LHCN-M2 (cell line): ENCODE measurements at regions not wholly inside any gene's neighbourhood (a gene's known extent, or its start where the extent isn't known, plus 50 kb on each side); places are given as distances from the start of the nearest gene placed in this dataset.

Source experiments
- DNase-seq: peaks from one replicate; pipeline ENCODE4 v3.0.0-alpha.2; 2012; ENCODE audit warnings: low read depth

- peak; percentile 67 for DNase-seq
These were observed 100.1 kb upstream of the COL21A1 start for GRCh38 chr6:56347526-56347925.

GRCh38 chr6:56346958-56347357 is 99.6 kb upstream of the COL21A1 start:
- DNase-seq = no peak

GRCh38 chr6:56345376-56345995 is 98.1 kb upstream of the COL21A1 start:
- DNase-seq = no peak

GRCh38 chr6:56343295-56343694 is 95.9 kb upstream of the COL21A1 start:
- DNase-seq = no peak

GRCh38 chr6:56339524-56339923 is 92.1 kb upstream of the COL21A1 start:
- DNase-seq = no peak

GRCh38 chr6:56335726-56336125 is 88.3 kb upstream of the COL21A1 start:
- peak; percentile 94 for DNase-seq

- DNase-seq = peak; percentile 81
These were observed 87.6 kb upstream of the COL21A1 start for GRCh38 chr6:56334937-56335336.

GRCh38 chr6:56329271-56330050 is 82.1 kb upstream of the COL21A1 start:
- DNase-seq = peak; percentile 76

- DNase-seq = no peak
These were observed 81.3 kb upstream of the COL21A1 start for GRCh38 chr6:56328728-56329090.

GRCh38 chr6:56327946-56328727 is 80.8 kb upstream of the COL21A1 start:
- no peak for DNase-seq

GRCh38 chr6:56324396-56324795 is 77.0 kb upstream of the COL21A1 start:
- DNase-seq = no peak

- no peak for DNase-seq
These were observed 71.5 kb upstream of the COL21A1 start for GRCh38 chr6:56318851-56319250.

GRCh38 chr6:56314683-56315523 is 67.5 kb upstream of the COL21A1 start:
- DNase-seq = peak; percentile 44

GRCh38 chr6:56311533-56312448 is 64.4 kb upstream of the COL21A1 start:
- DNase-seq = no peak

- DNase-seq = no peak
These were observed 63.7 kb upstream of the COL21A1 start for GRCh38 chr6:56311061-56311460.

GRCh38 chr6:56310241-56310640 is 62.9 kb upstream of the COL21A1 start:
- DNase-seq = no peak

- DNase-seq = no peak
These were observed 52.5 kb upstream of the COL21A1 start for GRCh38 chr6:56299916-56300315.

- DNase-seq = peak; percentile 62
These were observed 49.9 kb upstream of the COL21A1 start for GRCh38 chr6:56297022-56297989.
